H1 (cell line): ENCODE measurements at regions not wholly inside any gene's neighbourhood (a gene's known extent, or its start where the extent isn't known, plus 50 kb on each side); places are given as distances from the start of the nearest gene placed in this dataset.
A peak's percentile ranks its signal among the peaks of the same experiment; 100 is the strongest.

Source experiments
- CTCF ChIA-PET: fragments of 300-600 bp; sonication (Branson Sonifier 250); formaldehyde crosslinking; loops from one replicate; lab custom pipeline; 2021; ENCODE audit not compliant: partially characterized antibody; lab: Charles Lee
- POLR2A ChIA-PET: fragments of 300-600 bp; sonication (Branson Sonifier 250); formaldehyde crosslinking; loops from one replicate; lab custom pipeline; 2021; ENCODE audit warnings: inconsistent platforms; ENCODE audit not compliant: partially characterized antibody; lab: Charles Lee
- DNase-seq, 2 experiments: peaks; one replicate each; pipeline versions ENCODE4 v3.0.0 to v3.0.0-alpha.2; 2010 to 2022; ENCODE audit warnings: low spot score in 2 of 2, low read depth in 1 of 2, mixed read lengths in 1 of 2
- FAIRE-seq: peaks from 2 replicates; lab custom pipeline; 2011; peaks lifted over from hg19 to GRCh38; lab: Jason Lieb, UNC
- H2AFZ ChIP-seq: 2 replicates; pipeline ENCODE4 v1.8.1; 2012; ENCODE audit warnings: low read length, inconsistent platforms
- H2AK5ac ChIP-seq: 2 replicates; pipeline ENCODE4 v1.6.1; 2013; ENCODE audit warnings: low read depth, low read length
- H2BK120ac ChIP-seq: replicated peaks from 2 replicates; pipeline ENCODE3; 2013; ENCODE audit warnings: low read depth, low read length, inconsistent platforms
- H2BK12ac ChIP-seq: 2 replicates; pipeline ENCODE4 v1.6.1; 2013; ENCODE audit warnings: low read depth, low read length
- H2BK15ac ChIP-seq: 2 replicates; pipeline ENCODE4 v1.6.1; 2013; ENCODE audit warnings: low read length
- H2BK20ac ChIP-seq: 2 replicates; pipeline ENCODE4 v1.6.1; 2013; ENCODE audit warnings: low read length
- H2BK5ac ChIP-seq: 2 replicates; pipeline ENCODE4 v1.6.1; 2013; ENCODE audit warnings: low read depth, low read length
- H3K14ac ChIP-seq: 2 replicates; pipeline ENCODE4 v1.6.1; 2013; ENCODE audit warnings: inconsistent platforms; ENCODE audit not compliant: insufficient read length
- H3K18ac ChIP-seq: 2 replicates; pipeline ENCODE4 v1.6.1; 2013; ENCODE audit warnings: low read length; ENCODE audit errors: extremely low read depth
- H3K23ac ChIP-seq: 2 replicates; pipeline ENCODE4 v1.6.1; 2013; ENCODE audit warnings: inconsistent platforms; ENCODE audit not compliant: insufficient read length
- H3K23me2 ChIP-seq: 2 replicates; pipeline ENCODE4 v1.6.1; 2013; ENCODE audit warnings: low read depth, low read length
- H3K27ac ChIP-seq: 2 replicates; pipeline ENCODE4 v1.6.1; 2011; ENCODE audit warnings: low read depth, low read length, inconsistent platforms
- H3K27me3 ChIP-seq, 4 experiments: replicated peaks in 1 of 4; 1 replicate in 1 of 4; 2 replicates in 3 of 4; pipeline versions ENCODE4 v1.6.1 to v1.8.1; 2011 to 2013; ENCODE audit warnings: low read length in 3 of 4, mild to moderate bottlenecking in 3 of 4, inconsistent platforms in 2 of 4, mixed read lengths in 2 of 4, moderate library complexity in 1 of 4; ENCODE audit not compliant: control insufficient read depth in 3 of 4, insufficient read depth in 3 of 4; ENCODE audit errors: extremely low read depth in 1 of 4
- H3K36me3 ChIP-seq, 4 experiments: 2 replicates each; pipeline versions ENCODE4 v1.6.1 to v1.8.1; 2011 to 2013; ENCODE audit warnings: mild to moderate bottlenecking in 4 of 4, low read length in 3 of 4, moderate library complexity in 2 of 4, control low read depth in 1 of 4, inconsistent platforms in 1 of 4; ENCODE audit not compliant: insufficient read depth in 4 of 4, control insufficient read depth in 2 of 4
- H3K4ac ChIP-seq: replicated peaks from 2 replicates; pipeline ENCODE3; 2013; ENCODE audit warnings: low read length, low read depth, mixed read lengths, inconsistent platforms; ENCODE audit not compliant: insufficient read length
- H3K4me1 ChIP-seq, 4 experiments: replicated peaks in 1 of 4; 1 replicate in 1 of 4; 2 replicates in 3 of 4; pipeline versions ENCODE4 v1.6.1 to v1.8.1; 2011 to 2013; ENCODE audit warnings: low read length in 3 of 4, inconsistent platforms in 2 of 4, mixed read lengths in 1 of 4; ENCODE audit not compliant: insufficient read depth in 4 of 4, control insufficient read depth in 3 of 4
- H3K4me2 ChIP-seq, 2 experiments: 2 replicates each; pipeline versions ENCODE4 v1.6.1 to v1.8.1; 2011 to 2013; ENCODE audit warnings: low read depth in 2 of 2, low read length in 2 of 2, control low read depth in 1 of 2, inconsistent platforms in 1 of 2, mild to moderate bottlenecking in 1 of 2; ENCODE audit not compliant: insufficient read depth in 1 of 2
- H3K4me3 ChIP-seq, 4 experiments: fragments of 200-600, 300-600 bp in 1 of 4; sonication (generic), shearing (Covaris generic), sonication (Bioruptor Twin) in 1 of 4; 2 replicates each; pipeline versions ENCODE4 v1.5.1 to v1.8.1; 2011 to 2016; ENCODE audit warnings: low read length in 4 of 4, low read depth in 3 of 4, control low read depth in 2 of 4, inconsistent platforms in 2 of 4, mild to moderate bottlenecking in 2 of 4, mixed read lengths in 1 of 4, moderate library complexity in 1 of 4; ENCODE audit not compliant: insufficient read depth in 2 of 4; ENCODE audit errors: extremely low read depth in 1 of 4
- H3K56ac ChIP-seq: replicated peaks from 2 replicates; pipeline ENCODE3; 2013; ENCODE audit warnings: low read depth, mild to moderate bottlenecking, mixed read lengths, low read length, inconsistent platforms; ENCODE audit not compliant: insufficient read length
- H3K79me1 ChIP-seq: 2 replicates; pipeline ENCODE4 v1.6.1; 2013; ENCODE audit warnings: low read depth, low read length, control low read depth
- H3K79me2 ChIP-seq, 2 experiments: 2 replicates each; pipeline versions ENCODE4 v1.6.1 to v1.8.1; 2012 to 2013; ENCODE audit warnings: low read length in 2 of 2, mild to moderate bottlenecking in 2 of 2, inconsistent platforms in 1 of 2; ENCODE audit not compliant: insufficient read depth in 2 of 2, control insufficient read depth in 1 of 2
- H3K9ac ChIP-seq, 4 experiments: replicated peaks in 1 of 4; 1 replicate in 1 of 4; 2 replicates in 3 of 4; pipeline versions ENCODE4 v1.6.1 to v1.8.1; 2011 to 2013; ENCODE audit warnings: low read depth in 3 of 4, low read length in 3 of 4, control low read depth in 2 of 4, mild to moderate bottlenecking in 2 of 4, moderate library complexity in 2 of 4, inconsistent platforms in 1 of 4; ENCODE audit errors: extremely low read depth in 1 of 4
- H3K9me3 ChIP-seq, 2 experiments: 2 replicates each; pipeline versions ENCODE4 v1.6.1 to v1.8.1; 2012 to 2013; ENCODE audit warnings: mild to moderate bottlenecking in 2 of 2, moderate library complexity in 2 of 2, control low read depth in 1 of 2, inconsistent platforms in 1 of 2, low read depth in 1 of 2, low read length in 1 of 2, mixed read lengths in 1 of 2; ENCODE audit not compliant: insufficient read depth in 2 of 2
- H4K20me1 ChIP-seq, 2 experiments: replicated peaks in 1 of 2; 2 replicates each; pipeline versions ENCODE3 to v1.8.1; 2011 to 2013; ENCODE audit warnings: inconsistent platforms in 2 of 2, low read length in 2 of 2, mild to moderate bottlenecking in 1 of 2; ENCODE audit not compliant: insufficient read depth in 2 of 2, control insufficient read depth in 1 of 2
- H4K5ac ChIP-seq: 2 replicates; pipeline ENCODE4 v1.6.1; 2013; ENCODE audit warnings: low read length, low read depth, mixed read lengths, inconsistent platforms; ENCODE audit not compliant: insufficient read length
- H4K8ac ChIP-seq: 2 replicates; pipeline ENCODE4 v1.8.0; 2013; ENCODE audit warnings: mild to moderate bottlenecking, moderate library complexity, low read length, inconsistent platforms; ENCODE audit not compliant: insufficient read depth; ENCODE audit errors: extremely low read depth
- H4K91ac ChIP-seq: replicated peaks from 2 replicates; pipeline ENCODE3; 2013; ENCODE audit warnings: low read length, mixed read lengths, inconsistent platforms; ENCODE audit not compliant: insufficient read length
- CBX8 ChIP-seq: fragments of 300-800, 300-1000 bp; sonication (generic); IDR thresholded peaks from 2 replicates; pipeline ENCODE4 v1.7.1; 2016; ENCODE audit warnings: low read depth, low read length, borderline replicate concordance
- CTBP2 ChIP-seq: IDR thresholded peaks from 2 replicates; pipeline ENCODE4 v1.7.0; 2011; ENCODE audit warnings: borderline replicate concordance, mild to moderate bottlenecking, moderate library complexity, mixed read lengths, low read length; ENCODE audit not compliant: insufficient read depth, insufficient read length
- HDAC2 ChIP-seq, 2 experiments: fragments of 300-600 bp in 1 of 2; sonication (generic) in 1 of 2; IDR thresholded peaks; 2 replicates each; pipeline ENCODE4 v1.6.1; 2011 to 2012; ENCODE audit warnings: low read depth in 2 of 2, low read length in 2 of 2, mild to moderate bottlenecking in 2 of 2, moderate library complexity in 2 of 2, borderline replicate concordance in 1 of 2, inconsistent platforms in 1 of 2
- POLR2A ChIP-seq, 2 experiments: IDR thresholded peaks; 1 replicate in 1 of 2; 2 replicates in 1 of 2; pipeline ENCODE4 v1.6.1; 2011; ENCODE audit warnings: low read depth in 2 of 2, low read length in 2 of 2, mild to moderate bottlenecking in 2 of 2; ENCODE audit errors: control extremely low read depth in 1 of 2
- SRF ChIP-seq: IDR thresholded peaks from 2 replicates; pipeline ENCODE4 v1.6.1; 2011; ENCODE audit warnings: mild to moderate bottlenecking, low read depth, low read length, moderate library complexity
- TAF1 ChIP-seq: IDR thresholded peaks from 2 replicates; pipeline ENCODE4 v1.6.1; 2011; ENCODE audit warnings: mild to moderate bottlenecking, low read depth, low read length
- YY1 ChIP-seq: IDR thresholded peaks from 2 replicates; pipeline ENCODE4 v1.6.1; 2011; ENCODE audit warnings: low read depth, mild to moderate bottlenecking, low read length
- WGBS, 2 experiments: shearing (Covaris generic) in 1 of 2; methylation state at CpG; one replicate each; pipeline versions ENCODE4 v1.1.6 to v1.1.7; 2013 to 2015; ENCODE audit warnings: low lambda C conversion rate in 2 of 2, mixed read lengths in 2 of 2, inconsistent platforms in 1 of 2, low coverage in 1 of 2, missing lambda C conversion rate in 1 of 2; ENCODE audit not compliant: insufficient replicate concordance in 2 of 2, insufficient coverage in 1 of 2, insufficient read length in 1 of 2; ENCODE audit errors: extremely low coverage in 1 of 2, missing lambda C conversion rate in 1 of 2; 5-methylcytosine and 5-hydroxymethylcytosine counted together
- TF ChIP-seq, protein P1 (sequence below), 3 experiments: IDR thresholded peaks; 1 replicate in 2 of 3; 2 replicates in 1 of 3; pipeline versions ENCODE4 v1.5.1 to v1.6.1; 2011; ENCODE audit warnings: low read length in 3 of 3, mild to moderate bottlenecking in 3 of 3, inconsistent platforms in 2 of 3, low read depth in 1 of 3, moderate library complexity in 1 of 3; ENCODE audit not compliant: insufficient read depth in 1 of 3; ENCODE audit errors: control extremely low read depth in 1 of 3

DNA sequence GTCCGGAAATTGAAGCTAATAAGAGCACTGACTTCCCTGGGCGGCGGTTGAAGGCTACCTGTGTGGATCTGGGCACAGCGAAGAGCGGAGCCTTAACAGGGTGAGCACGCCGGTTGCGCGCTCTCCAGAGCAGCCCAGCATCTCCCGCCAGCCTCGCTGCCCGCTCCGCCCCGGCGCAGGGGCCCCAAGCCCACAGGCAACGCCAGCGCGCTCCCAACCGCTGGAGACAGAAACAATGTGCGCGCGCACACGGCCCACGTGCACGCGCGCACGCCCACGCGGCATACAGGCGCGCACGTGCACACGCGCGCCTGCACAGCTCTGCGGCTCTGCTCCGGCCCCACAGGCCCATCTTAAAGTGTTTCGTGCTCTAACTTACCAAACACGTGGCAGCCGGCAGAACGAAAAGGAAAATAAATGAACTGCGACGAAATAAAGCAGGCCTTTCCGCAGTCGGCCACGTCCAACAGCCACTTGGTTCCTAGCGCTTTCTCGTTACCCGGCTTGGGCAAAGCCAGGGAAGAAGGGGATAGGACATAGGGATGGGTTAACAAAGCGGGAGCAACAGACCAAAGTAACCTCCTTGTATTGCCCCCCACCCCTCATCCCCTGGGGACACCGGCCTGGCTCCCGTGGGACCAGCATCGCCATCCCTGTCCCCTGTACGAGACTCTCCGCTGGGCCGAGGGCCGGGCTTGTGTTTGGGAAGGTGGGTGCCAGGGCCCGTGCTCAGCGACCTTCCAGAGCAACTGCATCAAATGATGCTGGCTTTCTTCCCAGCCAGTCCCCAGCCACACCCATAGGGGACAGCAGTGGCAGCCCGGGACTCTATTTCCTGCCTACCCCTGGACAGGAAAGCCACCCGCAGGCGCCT lies 203.7 kb downstream of the ABHD5 start:
- Histone ChIP-seq H3K9ac (peak overlapping the region in 3 of 4 experiments; percentile 45 to 58 (median 58); a peak in 6 of 7 replicates), H2BK15ac (peak overlapping the region; percentile 31; the same call in 1 of the 2 replicates), H4K8ac (peak overlapping the region; percentile 97), H3K36me3 (no peaks in the 10 kb centered on the region), H2AFZ (peak overlapping the region; percentile 79), H3K4me3 (peak overlapping the region; percentile 33 to 60 (median 43)), H2BK20ac (peak overlapping the region; percentile 40; the same call in 1 of the 2 replicates), H4K91ac (peak overlapping the region; percentile 76), H2BK120ac (peak overlapping the region; percentile 12), H2AK5ac (no peak overlapping the region), H3K4me1 (peaks cover 0 to 7% (median under 1%) of the 10 kb centered on the region in 4 experiments; a peak in 6 of 7 replicates), H3K4ac (no peak overlapping the region), H2BK5ac (peak overlapping the region; percentile 7; the same call in 1 of the 2 replicates), H3K23ac (no peak overlapping the region), H3K79me1 (no peaks in the 10 kb centered on the region), H3K79me2 (no peaks in the 10 kb centered on the region), H3K4me2 (peak overlapping the region; percentile 88 to 95), H3K23me2 (peaks cover 8% of the 10 kb centered on the region), H2BK12ac (no peak overlapping the region), H3K27ac (no peak overlapping the region), H3K14ac (no peak overlapping the region), H4K5ac (peak overlapping the region; percentile 34), H3K27me3 (peaks cover 0 to 2% (median 0%) of the 10 kb centered on the region in 4 experiments; a peak in 2 of 7 replicates), H3K9me3 (no peaks in the 10 kb centered on the region), H3K56ac (peak overlapping the region; percentile 52), H3K18ac (peak overlapping the region; percentile 81; the same call in 1 of the 2 replicates), H4K20me1 (no peaks in the 10 kb centered on the region)
- 10% methylated on average over 62 of the region's 63 CpGs; no CpG with 5 or more reads in 1 of the 2 experiments for WGBS, 2 experiments
- peak; percentile 39 to 75 for DNase-seq
- ChIA-PET POLR2A (interaction anchor here (0.9 to 1.4 kb wide), 4 partner anchors 9 to 105 kb away, joined by 3 to 5 read pairs (median 4); no protein-coding TSS in a partner anchor), CTCF (interaction anchor here (1.0 to 2.5 kb wide), 4 partner anchors 14 to 312 kb away, joined by 4 to 9 read pairs (median 8); no protein-coding TSS in a partner anchor)
- no peak for FAIRE-seq
- TF ChIP-seq, protein P1, sequence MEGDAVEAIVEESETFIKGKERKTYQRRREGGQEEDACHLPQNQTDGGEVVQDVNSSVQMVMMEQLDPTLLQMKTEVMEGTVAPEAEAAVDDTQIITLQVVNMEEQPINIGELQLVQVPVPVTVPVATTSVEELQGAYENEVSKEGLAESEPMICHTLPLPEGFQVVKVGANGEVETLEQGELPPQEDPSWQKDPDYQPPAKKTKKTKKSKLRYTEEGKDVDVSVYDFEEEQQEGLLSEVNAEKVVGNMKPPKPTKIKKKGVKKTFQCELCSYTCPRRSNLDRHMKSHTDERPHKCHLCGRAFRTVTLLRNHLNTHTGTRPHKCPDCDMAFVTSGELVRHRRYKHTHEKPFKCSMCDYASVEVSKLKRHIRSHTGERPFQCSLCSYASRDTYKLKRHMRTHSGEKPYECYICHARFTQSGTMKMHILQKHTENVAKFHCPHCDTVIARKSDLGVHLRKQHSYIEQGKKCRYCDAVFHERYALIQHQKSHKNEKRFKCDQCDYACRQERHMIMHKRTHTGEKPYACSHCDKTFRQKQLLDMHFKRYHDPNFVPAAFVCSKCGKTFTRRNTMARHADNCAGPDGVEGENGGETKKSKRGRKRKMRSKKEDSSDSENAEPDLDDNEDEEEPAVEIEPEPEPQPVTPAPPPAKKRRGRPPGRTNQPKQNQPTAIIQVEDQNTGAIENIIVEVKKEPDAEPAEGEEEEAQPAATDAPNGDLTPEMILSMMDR (IDR thresholded peaks at IDR 0.05; ENCODE audit: control extremely low read depth in 1 of 3, insufficient read depth in 1 of 3, low read depth in 1 of 3, low read length in 3 of 3) = peak; percentile 50 to 55 (median 51)
- no peak for TF ChIP-seq CTBP2
- no peak for TF ChIP-seq CBX8
- peak; percentile 33; the same call in 1 of the 2 replicates for TF ChIP-seq TAF1
- TF ChIP-seq SRF = no peak
- TF ChIP-seq YY1 = no peak
- peak; percentile 32 to 85; a peak in 2 of 4 replicates for TF ChIP-seq HDAC2 (IDR thresholded peaks at IDR 0.05; ENCODE audit: borderline replicate concordance in 1 of 2, low read depth in 2 of 2, low read length in 2 of 2)
- peak in 1 of 2 experiments; percentile 45; a peak in 2 of 3 replicates for TF ChIP-seq POLR2A (IDR thresholded peaks at IDR 0.05; ENCODE audit: control extremely low read depth in 1 of 2, low read depth in 2 of 2, low read length in 2 of 2)
